GM12864 (cell line): ENCODE measurements at regions not wholly inside any gene's neighbourhood (a gene's known extent, or its start where the extent isn't known, plus 50 kb on each side); places are given as distances from the start of the nearest gene placed in this dataset.

ENCODE experiments used
- DNase-seq: peaks from one replicate; pipeline ENCODE4 v3.0.0-alpha.2; 2011; ENCODE audit warnings: low read depth
- H3K4me3 ChIP-seq: 2 replicates; pipeline ENCODE4 v1.5.1; 2011; ENCODE audit warnings: mild to moderate bottlenecking, low read depth, low read length, control low read depth
- CTCF ChIP-seq: IDR thresholded peaks from 2 replicates; pipeline ENCODE4 v1.5.1; 2011; ENCODE audit warnings: low read depth, mild to moderate bottlenecking, moderate library complexity, low read length, control low read depth, inconsistent platforms; ENCODE audit errors: missing control alignments

GRCh38 chr16:11424118-11424460 lies 78.8 kb downstream of the RMI2 start:
- H3K4me3 ChIP-seq, result no peak overlapping the region
- TF ChIP-seq CTCF, result no peak
- DNase-seq, result no peak

GRCh38 chr16:11425140-11425539 lies 79.9 kb downstream of the RMI2 start:
- DNase-seq, result no peak
- TF ChIP-seq CTCF, result no peak
- H3K4me3 ChIP-seq, result no peak overlapping the region

- no peak for TF ChIP-seq CTCF
- no peak for DNase-seq
- H3K4me3 ChIP-seq, result no peak overlapping the region
These were observed 83.3 kb downstream of the RMI2 start for GRCh38 chr16:11428623-11428953.

- no peak for DNase-seq
- no peak for TF ChIP-seq CTCF
- no peak overlapping the region for H3K4me3 ChIP-seq
These were observed 83.9 kb downstream of the RMI2 start for GRCh38 chr16:11429123-11429522.

GRCh38 chr16:11429823-11430222 lies 84.6 kb downstream of the RMI2 start:
- TF ChIP-seq CTCF, result no peak
- no peak overlapping the region for H3K4me3 ChIP-seq
- no peak for DNase-seq

- no peak for TF ChIP-seq CTCF
- no peak for DNase-seq
- H3K4me3 ChIP-seq, result no peak overlapping the region
These were observed 85.5 kb downstream of the RMI2 start for GRCh38 chr16:11430601-11431317.

GRCh38 chr16:11431915-11432465 lies 86.7 kb downstream of the RMI2 start:
- no peak overlapping the region for H3K4me3 ChIP-seq
- DNase-seq, result no peak
- TF ChIP-seq CTCF, result no peak
